H7 (cell line): ENCODE measurements at regions not wholly inside any gene's neighbourhood (a gene's known extent, or its start where the extent isn't known, plus 50 kb on each side); places are given as distances from the start of the nearest gene placed in this dataset.
"Not testable (repeated sequence)": the region's sequence is repeated elsewhere in the genome, so short reads cannot be mapped to it uniquely, and the experiment has no call there.

Source experiments
- DNase-seq: peaks from one replicate; pipeline ENCODE4 v3.0.0; 2012
- H3K27me3 ChIP-seq: 2 replicates; pipeline ENCODE4 v1.6.0; 2011; ENCODE audit warnings: mild to moderate bottlenecking, low read length; ENCODE audit not compliant: control insufficient read depth, insufficient read depth
- H3K36me3 ChIP-seq: replicated peaks from 2 replicates; pipeline ENCODE4 v1.5.1; 2011; ENCODE audit warnings: low read length; ENCODE audit not compliant: control insufficient read depth, insufficient read depth
- H3K4me3 ChIP-seq: 2 replicates; pipeline ENCODE4 v1.5.1; 2011; ENCODE audit warnings: low read depth, mild to moderate bottlenecking, control low read depth, low read length, moderate library complexity; ENCODE audit not compliant: insufficient read depth

GRCh38 chr2:34229998-34230397 is 630.9 kb upstream of the FAM98A start:
- Histone ChIP-seq H3K36me3 (no peaks in the 10 kb centered on the region), H3K27me3 (no peaks in the 10 kb centered on the region), H3K4me3 (no peak overlapping the region)
- no peak for DNase-seq

- Histone ChIP-seq H3K36me3 (no peaks in the 10 kb centered on the region), H3K27me3 (no peaks in the 10 kb centered on the region), H3K4me3 (no peak overlapping the region)
- DNase-seq: no peak
These were observed 616.1 kb upstream of the FAM98A start for GRCh38 chr2:34215174-34215573.

GRCh38 chr2:34210382-34210781 is 611.3 kb upstream of the FAM98A start:
- H3K4me3 ChIP-seq, H3K36me3 ChIP-seq, DNase-seq, H3K27me3 ChIP-seq: not testable (repeated sequence)

GRCh38 chr2:34204560-34204959 is 605.5 kb upstream of the FAM98A start:
- H3K4me3 ChIP-seq: no peak overlapping the region

GRCh38 chr2:34201099-34201498 is 602.0 kb upstream of the FAM98A start:
- DNase-seq: no peak
- Histone ChIP-seq H3K4me3 (no peak overlapping the region), H3K27me3 (no peaks in the 10 kb centered on the region), H3K36me3 (no peaks in the 10 kb centered on the region)

More at GRCh38 chr2:34204560-34204959, 605.5 kb upstream of the FAM98A start:
- no peak for DNase-seq
- no peaks in the 10 kb centered on the region for H3K36me3 ChIP-seq
- no peaks in the 10 kb centered on the region for H3K27me3 ChIP-seq

- Histone ChIP-seq H3K4me3 (no peak overlapping the region), H3K27me3 (no peaks in the 10 kb centered on the region), H3K36me3 (no peaks in the 10 kb centered on the region)
- DNase-seq: no peak
These were observed 600.9 kb upstream of the FAM98A start for GRCh38 chr2:34199971-34200370.

- Histone ChIP-seq H3K4me3 (no peak overlapping the region), H3K27me3 (no peaks in the 10 kb centered on the region), H3K36me3 (no peaks in the 10 kb centered on the region)
- DNase-seq: no peak
These were observed 594.1 kb upstream of the FAM98A start for GRCh38 chr2:34193164-34193563.

GRCh38 chr2:34188464-34189303 is 589.6 kb upstream of the FAM98A start:
- DNase-seq: peak; percentile 2
- Histone ChIP-seq H3K27me3 (no peaks in the 10 kb centered on the region), H3K4me3 (no peak overlapping the region)

GRCh38 chr2:34179511-34179910 is 580.4 kb upstream of the FAM98A start:
- H3K27me3 ChIP-seq: no peaks in the 10 kb centered on the region
- no peaks in the 10 kb centered on the region for H3K36me3 ChIP-seq
- H3K4me3 ChIP-seq: no peak overlapping the region
- no peak for DNase-seq

More at GRCh38 chr2:34188464-34189303, 589.6 kb upstream of the FAM98A start:
- no peaks in the 10 kb centered on the region for H3K36me3 ChIP-seq

- no peaks in the 10 kb centered on the region for H3K36me3 ChIP-seq
- H3K4me3 ChIP-seq: no peak overlapping the region
- no peaks in the 10 kb centered on the region for H3K27me3 ChIP-seq
- no peak for DNase-seq
These were observed 579.4 kb upstream of the FAM98A start for GRCh38 chr2:34178482-34178881.

- Histone ChIP-seq H3K27me3 (no peaks in the 10 kb centered on the region), H3K36me3 (no peaks in the 10 kb centered on the region), H3K4me3 (no peak overlapping the region)
- no peak for DNase-seq
These were observed 577.6 kb upstream of the FAM98A start for GRCh38 chr2:34176693-34177092.

GRCh38 chr2:34174506-34174905 is 575.4 kb upstream of the FAM98A start:
- Histone ChIP-seq H3K36me3 (no peaks in the 10 kb centered on the region), H3K27me3 (no peaks in the 10 kb centered on the region), H3K4me3 (no peak overlapping the region)
- DNase-seq: no peak

- Histone ChIP-seq H3K4me3 (no peak overlapping the region), H3K36me3 (no peaks in the 10 kb centered on the region), H3K27me3 (no peaks in the 10 kb centered on the region)
- DNase-seq: no peak
These were observed 563.1 kb upstream of the FAM98A start for GRCh38 chr2:34162231-34162630.

- DNase-seq: no peak
- Histone ChIP-seq H3K27me3 (no peaks in the 10 kb centered on the region), H3K36me3 (no peaks in the 10 kb centered on the region), H3K4me3 (no peak overlapping the region)
These were observed 562.5 kb upstream of the FAM98A start for GRCh38 chr2:34161549-34161948.

- DNase-seq: no peak
- Histone ChIP-seq H3K36me3 (no peaks in the 10 kb centered on the region), H3K4me3 (no peak overlapping the region), H3K27me3 (no peaks in the 10 kb centered on the region)
These were observed 560.8 kb upstream of the FAM98A start for GRCh38 chr2:34159901-34160300.
